GM21447 (cell line): ENCODE measurements at regions not wholly inside any gene's neighbourhood (a gene's known extent, or its start where the extent isn't known, plus 50 kb on each side); places are given as distances from the start of the nearest gene placed in this dataset.

Experiments
- ATAC-seq: cut with Tn5 transposase; IDR thresholded peaks from one replicate; pipeline ENCODE4 v1.9.1; 2021; ENCODE audit not compliant: unreplicated experiment

DNA sequence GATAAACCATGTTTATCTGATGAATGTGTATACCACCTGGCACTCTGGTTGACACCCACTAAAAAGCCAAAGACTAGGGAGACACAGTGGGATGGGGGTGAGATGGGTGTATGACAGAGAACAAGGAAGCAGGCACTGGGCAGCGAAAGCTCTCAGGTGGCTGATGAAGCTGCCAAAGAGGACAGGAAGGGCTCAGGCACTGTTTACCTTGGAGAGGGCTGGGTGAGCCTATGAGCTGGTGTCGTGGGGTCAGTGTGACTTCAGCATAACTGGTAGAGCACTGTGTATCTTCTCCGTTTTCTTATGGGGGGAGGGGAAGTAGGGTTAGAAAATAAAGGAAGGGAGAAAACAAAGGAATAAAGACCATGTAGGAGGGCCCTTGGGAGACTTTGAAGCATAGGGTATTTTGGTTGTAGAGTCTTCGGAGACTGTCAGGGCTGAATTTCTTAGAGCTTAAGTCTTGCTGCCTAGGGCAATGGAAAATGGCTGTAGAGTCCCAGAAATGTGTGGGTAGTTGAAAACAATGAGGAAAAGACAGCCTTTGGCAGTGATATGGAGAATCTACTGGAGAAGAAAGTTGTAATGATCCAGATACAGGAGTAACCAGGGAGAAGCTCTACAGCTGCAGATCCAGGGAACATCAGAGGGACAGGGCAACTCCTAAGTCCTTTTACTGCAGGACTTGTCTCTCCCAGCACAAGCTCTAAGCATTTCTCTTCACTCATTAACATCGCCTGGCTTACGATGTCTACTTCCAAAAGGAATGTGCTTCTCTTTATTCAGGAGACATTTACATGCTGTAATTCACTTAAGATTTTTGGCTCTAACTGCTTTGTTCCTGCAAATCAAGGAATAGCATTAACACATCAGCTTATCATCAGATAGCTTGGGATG is 120.0 kb downstream of the AQP4 start:
- ATAC-seq, result no peak

DNA sequence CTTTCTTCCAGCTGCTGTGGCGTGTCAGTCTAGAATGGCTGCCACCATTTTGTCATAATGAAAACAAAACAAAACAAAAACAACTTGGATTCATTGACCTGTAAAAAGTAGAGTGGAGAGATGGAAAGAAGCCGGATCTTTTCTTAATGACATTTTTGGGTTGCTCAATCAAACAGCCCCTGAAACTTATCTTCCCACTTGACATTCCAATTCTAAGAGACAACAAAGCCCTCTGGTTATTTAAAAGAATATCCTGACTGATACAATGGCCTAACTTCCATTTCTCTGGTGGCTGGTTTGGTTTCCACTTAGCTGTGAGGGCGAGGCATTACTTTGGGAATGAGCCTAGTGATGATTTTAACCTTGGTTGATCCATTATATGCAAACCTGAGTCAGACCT is 123.7 kb downstream of the AQP4 start:
- no peak for ATAC-seq

GRCh38 chr18:26741048-26741447 is 124.5 kb downstream of the AQP4 start:
- ATAC-seq, result no peak

DNA sequence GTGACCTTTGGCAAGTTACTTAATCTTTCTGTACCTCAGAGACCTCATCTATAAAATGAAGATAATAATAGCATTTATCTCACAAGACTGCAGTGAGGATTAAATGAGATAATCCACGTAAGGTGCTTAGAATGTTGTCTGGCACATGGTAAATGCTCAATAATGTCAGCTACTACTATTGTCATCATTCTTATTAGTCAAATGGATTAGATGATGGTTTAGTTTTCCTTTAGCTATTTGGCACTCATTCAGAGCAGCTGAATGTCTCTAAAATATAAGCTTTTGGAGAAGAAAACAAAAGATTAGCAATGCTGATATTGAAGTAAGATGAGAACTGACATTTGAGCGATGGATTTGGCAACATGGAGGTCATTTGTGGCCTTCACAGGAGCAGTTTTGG is 125.1 kb downstream of the AQP4 start:
- ATAC-seq, result no peak

DNA sequence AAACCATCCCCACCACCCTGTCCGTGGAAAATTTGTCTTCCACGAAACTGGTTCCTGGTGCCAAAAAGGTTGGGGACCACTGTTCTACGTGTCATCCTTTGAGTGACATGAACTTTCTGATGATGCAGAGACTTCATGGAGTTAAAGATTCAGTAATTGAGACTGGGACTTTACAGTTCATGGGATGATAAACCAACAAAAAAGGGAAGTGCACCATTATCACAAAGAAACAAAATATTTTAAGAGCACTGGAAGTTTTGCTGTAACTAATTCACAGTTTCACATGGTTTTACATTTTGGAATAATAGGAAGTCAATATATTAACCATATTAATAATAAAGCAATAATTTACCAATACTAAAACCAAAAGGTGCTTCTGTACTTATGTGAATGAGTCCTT is 126.8 kb downstream of the AQP4 start:
- no peak for ATAC-seq

GRCh38 chr18:26736301-26736700 is 129.2 kb downstream of the AQP4 start:
- ATAC-seq, result no peak

GRCh38 chr18:26734760-26735159 is 130.7 kb downstream of the AQP4 start:
- ATAC-seq, result no peak

GRCh38 chr18:26729449-26729848 is 136.1 kb downstream of the AQP4 start:
- ATAC-seq, result no peak

- ATAC-seq, result no peak
Measured at GRCh38 chr18:26729008-26729407, 136.5 kb downstream of the AQP4 start.

DNA sequence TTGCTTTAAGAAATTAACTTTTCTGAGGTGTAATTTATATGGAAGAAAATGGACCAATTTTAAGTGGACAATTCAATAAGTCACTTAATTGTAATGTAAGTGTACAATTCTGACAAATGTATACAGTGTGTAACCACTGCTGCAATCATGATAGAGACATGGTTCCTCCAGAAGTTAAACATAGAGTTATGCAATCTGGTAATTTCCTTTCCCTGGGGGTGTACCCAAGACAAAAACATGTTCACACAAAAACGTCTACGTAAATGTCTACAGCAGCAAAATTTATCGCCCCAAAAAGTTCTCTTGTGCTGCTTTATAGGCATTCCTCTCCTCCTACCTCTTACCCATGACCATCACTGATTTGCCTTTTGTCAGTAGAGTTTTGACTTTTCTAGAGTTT is 141.5 kb downstream of the AQP4 start:
- no peak for ATAC-seq

- ATAC-seq, result no peak
Measured at GRCh38 chr18:26722565-26722931, 143.0 kb downstream of the AQP4 start.

GRCh38 chr18:26721854-26722564 is 143.5 kb downstream of the AQP4 start:
- ATAC-seq, result no peak

- no peak for ATAC-seq
Measured at GRCh38 chr18:26719896-26720295, 145.6 kb downstream of the AQP4 start.

- ATAC-seq, result no peak
Measured at GRCh38 chr18:26717123-26717719, 148.3 kb downstream of the AQP4 start.

- ATAC-seq, result no peak
Measured at GRCh38 chr18:26714739-26715138, 150.8 kb downstream of the AQP4 start.

GRCh38 chr18:26711756-26712155 is 153.8 kb downstream of the AQP4 start:
- ATAC-seq, result no peak

DNA sequence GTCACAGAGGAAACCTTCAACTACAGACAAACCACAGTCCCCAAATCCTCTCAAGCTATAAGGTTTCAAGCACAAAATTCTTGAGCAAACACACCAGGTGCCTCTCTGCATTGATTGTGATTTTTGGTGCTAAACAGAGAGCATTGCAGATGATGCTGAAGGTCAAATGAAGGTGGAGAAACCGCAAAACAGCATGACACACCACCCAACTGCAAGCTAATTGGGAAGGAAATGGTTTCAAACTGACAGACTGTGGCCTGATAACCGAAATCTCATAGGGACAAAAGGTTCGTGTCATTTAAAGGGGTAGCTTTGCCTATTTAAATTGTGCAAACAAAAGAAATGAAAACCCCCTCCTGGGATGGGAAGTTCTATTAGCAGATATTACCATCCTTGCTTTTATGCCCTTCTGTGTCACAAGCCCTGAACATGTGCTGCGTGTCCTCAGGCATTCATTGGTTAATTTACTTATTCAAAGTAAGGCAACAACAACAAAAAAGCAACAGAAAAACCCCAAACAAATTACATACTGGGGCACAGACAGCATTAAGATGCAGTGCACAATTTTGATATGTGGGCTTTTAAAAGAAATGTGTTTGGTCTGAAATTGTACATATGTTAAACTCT is 154.9 kb downstream of the AQP4 start:
- peak; percentile 88 for ATAC-seq

DNA sequence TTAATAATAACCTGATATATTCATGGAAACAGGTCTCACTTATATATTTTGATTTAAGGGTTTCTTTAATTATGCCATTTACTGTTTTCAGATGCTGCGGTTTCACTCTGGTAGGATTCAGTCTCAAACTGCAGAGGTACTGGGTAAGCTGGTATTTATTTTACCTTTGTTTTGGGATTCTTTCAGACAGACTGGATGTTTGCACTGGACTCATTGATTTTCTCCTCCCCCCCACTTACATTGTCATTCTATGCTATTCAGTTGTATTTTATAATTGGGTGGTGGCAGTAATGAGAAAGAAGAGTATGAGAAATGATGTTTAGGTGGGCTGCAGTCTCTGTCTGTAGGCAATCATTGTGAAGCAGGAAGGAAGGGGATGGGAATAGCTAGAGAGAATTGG is 155.6 kb downstream of the AQP4 start:
- ATAC-seq, result no peak

GRCh38 chr18:26708806-26709716 is 156.4 kb downstream of the AQP4 start:
- no peak for ATAC-seq

- no peak for ATAC-seq
Measured at GRCh38 chr18:26706911-26707351, 158.6 kb downstream of the AQP4 start.
